Skin of body (tissue), 2 donors: ENCODE measurements at regions not wholly inside any gene's neighbourhood (a gene's known extent, or its start where the extent isn't known, plus 50 kb on each side); places are given as distances from the start of the nearest gene placed in this dataset. TPM values are rescaled to one million over a fixed set of nuclear protein-coding genes. Genes with fewer than 3 reads are reported as not detected.
"Not testable (repeated sequence)": the region's sequence is repeated elsewhere in the genome, so short reads cannot be mapped to it uniquely, and the experiment has no call there.

Experiments used
- DNase-seq: peaks from one replicate; lab custom pipeline; 2025; lab: John Stamatoyannopoulos, UW
- small RNA-seq: library from RNA; depleted of rRNA; stranded (forward); fragments of <200 nt; gene quantifications from one replicate; pipeline ENCODE3, GENCODE V24; 2014; ENCODE audit warnings: low replicate concordance

GRCh38 chr4:22630161-22630975 lies 62.4 kb upstream of the GBA3 start:
- DNase-seq: not testable (repeated sequence)

GRCh38 chr4:22631167-22631566 lies 61.6 kb upstream of the GBA3 start:
- DNase-seq: not testable (repeated sequence)

GRCh38 chr4:22634541-22635181 lies 58.1 kb upstream of the GBA3 start:
- no peak for DNase-seq

- DNase-seq: not testable (repeated sequence)
These were observed 57.6 kb upstream of the GBA3 start for GRCh38 chr4:22635182-22635549.

- no peak for DNase-seq
These were observed 57.0 kb upstream of the GBA3 start for GRCh38 chr4:22635692-22636091.

- DNase-seq: no peak
These were observed 55.4 kb upstream of the GBA3 start for GRCh38 chr4:22637306-22637705.

Small RNA genes in the stretch of these regions (small RNA-seq; reads per million reads assigned to genes)
- not detected for gene AC098583.1
